ENCODE measurements at regions not wholly inside any gene's neighbourhood (a gene's known extent, or its start where the extent isn't known, plus 50 kb on each side); places are given as distances from the start of the nearest gene placed in this dataset.
"Not testable (repeated sequence)": the region's sequence is repeated elsewhere in the genome, so short reads cannot be mapped to it uniquely, and the experiment has no call there.

DNA sequence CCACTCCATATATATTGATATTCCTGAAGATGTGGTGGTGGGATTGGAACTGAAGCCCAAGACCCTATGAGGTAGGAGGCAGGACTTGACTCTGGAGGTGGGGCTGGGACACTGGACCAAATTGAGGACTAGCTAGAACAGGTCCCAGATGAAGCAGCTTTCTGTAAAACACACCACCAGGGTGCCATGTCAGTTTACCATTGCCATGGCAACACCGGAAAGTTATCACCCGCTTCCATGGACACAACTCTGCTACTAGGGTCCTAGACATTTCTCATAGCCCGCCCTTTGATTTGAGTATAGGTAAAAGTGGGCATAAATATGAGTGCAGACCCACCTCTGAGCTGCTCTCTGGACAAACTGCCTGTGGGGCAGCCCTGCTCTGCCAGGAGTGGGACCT is 490.5 kb upstream of the PFKP start:
- ATAC-seq (no peak), DNase-seq (no peak)
- Mint-ChIP-seq H3K9me3 (no peaks in the 10 kb centered on the region), H3K27me3 (ENCODE audit: low read depth) (peaks cover 9% of the 10 kb centered on the region), H3K36me3 (ENCODE audit: insufficient read depth) (no peaks in the 10 kb centered on the region), H3K4me3 (no peak overlapping the region), H3K4me1 (ENCODE audit: low read depth) (no peaks in the 10 kb centered on the region)

- no peaks in the 10 kb centered on the region for H3K4me1 Mint-ChIP-seq (ENCODE audit: low read depth)
- no peak overlapping the region for H3K4me3 Mint-ChIP-seq
- ATAC-seq (no peak), DNase-seq (no peak)
- H3K27me3 Mint-ChIP-seq (ENCODE audit: low read depth) = peaks cover 9% of the 10 kb centered on the region
- H3K36me3 Mint-ChIP-seq (ENCODE audit: insufficient read depth) = no peaks in the 10 kb centered on the region
- H3K9me3 Mint-ChIP-seq = no peaks in the 10 kb centered on the region
Observed at GRCh38 chr10:2575460-2575859, 491.9 kb upstream of the PFKP start.

GRCh38 chr10:2572611-2573010 is 494.7 kb upstream of the PFKP start:
- DNase-seq (no peak), ATAC-seq (no peak)
- H3K9me3 Mint-ChIP-seq = no peaks in the 10 kb centered on the region

GRCh38 chr10:2556883-2557282 is 510.5 kb upstream of the PFKP start:
- DNase-seq (no peak), ATAC-seq (no peak)
- Mint-ChIP-seq H3K4me1 (ENCODE audit: low read depth) (no peaks in the 10 kb centered on the region), H3K9me3 (no peaks in the 10 kb centered on the region), H3K27me3 (ENCODE audit: low read depth) (peaks cover 9% of the 10 kb centered on the region), H3K4me3 (no peak overlapping the region), H3K36me3 (ENCODE audit: insufficient read depth) (no peaks in the 10 kb centered on the region)

More at GRCh38 chr10:2572611-2573010, 494.7 kb upstream of the PFKP start:
- H3K27me3 Mint-ChIP-seq (ENCODE audit: low read depth) = peaks cover 2% of the 10 kb centered on the region
- H3K4me1 Mint-ChIP-seq (ENCODE audit: low read depth) = no peaks in the 10 kb centered on the region
- no peaks in the 10 kb centered on the region for H3K36me3 Mint-ChIP-seq (ENCODE audit: insufficient read depth)
- no peak overlapping the region for H3K4me3 Mint-ChIP-seq

DNA sequence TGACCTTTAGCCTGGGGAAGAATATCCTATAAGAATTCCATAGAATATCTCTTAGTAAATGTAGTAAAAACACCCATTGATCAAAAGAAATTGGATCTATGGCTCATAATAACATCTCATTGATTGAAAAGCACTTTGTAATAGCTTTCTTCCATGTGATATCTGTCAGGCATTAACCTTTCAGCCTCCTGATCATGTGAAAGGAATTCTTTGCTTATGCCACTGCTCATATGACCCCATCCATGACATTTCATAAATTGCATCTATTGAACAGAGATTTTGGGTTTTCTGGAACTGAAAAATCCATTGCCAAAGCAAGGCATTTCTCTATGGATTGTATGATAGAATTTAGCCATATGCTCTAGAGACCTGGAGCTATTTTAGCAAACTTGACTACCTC is 519.3 kb upstream of the PFKP start:
- H3K4me1 Mint-ChIP-seq (ENCODE audit: low read depth) = no peaks in the 10 kb centered on the region
- DNase-seq (no peak), ATAC-seq (no peak)
- H3K4me3 Mint-ChIP-seq = no peak overlapping the region
- peaks cover 7% of the 10 kb centered on the region for H3K27me3 Mint-ChIP-seq (ENCODE audit: low read depth)
- no peaks in the 10 kb centered on the region for H3K9me3 Mint-ChIP-seq
- H3K36me3 Mint-ChIP-seq (ENCODE audit: insufficient read depth) = no peaks in the 10 kb centered on the region

GRCh38 chr10:2547606-2548005 is 519.7 kb upstream of the PFKP start:
- no peaks in the 10 kb centered on the region for H3K4me1 Mint-ChIP-seq (ENCODE audit: low read depth)
- DNase-seq (no peak), ATAC-seq (no peak)
- no peaks in the 10 kb centered on the region for H3K9me3 Mint-ChIP-seq
- peaks cover 7% of the 10 kb centered on the region for H3K27me3 Mint-ChIP-seq (ENCODE audit: low read depth)
- H3K4me3 Mint-ChIP-seq = no peak overlapping the region
- no peaks in the 10 kb centered on the region for H3K36me3 Mint-ChIP-seq (ENCODE audit: insufficient read depth)

DNA sequence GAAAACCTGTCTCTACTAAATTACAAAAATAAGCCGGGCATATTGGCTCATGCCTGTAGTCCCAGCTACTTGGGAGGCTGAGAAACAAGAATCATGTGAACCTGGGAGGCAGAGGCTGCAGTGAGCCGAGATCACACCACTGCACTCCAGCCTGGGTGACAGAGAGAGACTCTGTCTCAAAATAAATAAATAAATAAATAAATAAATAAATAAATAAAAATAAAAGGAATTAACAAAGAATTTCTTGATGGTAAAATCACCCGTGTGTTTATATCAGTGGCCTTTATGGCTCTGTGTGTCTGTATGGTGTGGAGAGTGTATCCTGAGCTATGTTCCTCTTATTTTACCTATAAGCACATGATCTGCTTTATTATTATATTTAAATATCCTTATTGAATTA is 520.5 kb upstream of the PFKP start:
- not testable (repeated sequence) for ATAC-seq; DNase-seq; H3K4me1 Mint-ChIP-seq (ENCODE audit: low read depth); H3K9me3 Mint-ChIP-seq; H3K27me3 Mint-ChIP-seq (ENCODE audit: low read depth); H3K4me3 Mint-ChIP-seq; H3K36me3 Mint-ChIP-seq (ENCODE audit: insufficient read depth)

GRCh38 chr10:2543974-2544373 is 523.4 kb upstream of the PFKP start:
- no peak for ATAC-seq
- no peaks in the 10 kb centered on the region for H3K36me3 Mint-ChIP-seq (ENCODE audit: insufficient read depth)
- H3K27me3 Mint-ChIP-seq (ENCODE audit: low read depth) = peaks cover 4% of the 10 kb centered on the region
- no peak for DNase-seq
- H3K4me3 Mint-ChIP-seq = no peak overlapping the region
- no peaks in the 10 kb centered on the region for H3K9me3 Mint-ChIP-seq
- H3K4me1 Mint-ChIP-seq (ENCODE audit: low read depth) = peaks cover 9% of the 10 kb centered on the region

GRCh38 chr10:2543142-2543886 is 524.0 kb upstream of the PFKP start:
- H3K27me3 Mint-ChIP-seq (ENCODE audit: low read depth) = peaks cover 4% of the 10 kb centered on the region
- H3K4me3 Mint-ChIP-seq = no peak overlapping the region
- peaks cover 9% of the 10 kb centered on the region for H3K4me1 Mint-ChIP-seq (ENCODE audit: low read depth)
- no peaks in the 10 kb centered on the region for H3K36me3 Mint-ChIP-seq (ENCODE audit: insufficient read depth)
- no peak for DNase-seq
- ATAC-seq = peak in 1 of 2 donors; percentile 53
- no peaks in the 10 kb centered on the region for H3K9me3 Mint-ChIP-seq

GRCh38 chr10:2541176-2541575 is 526.2 kb upstream of the PFKP start:
- Mint-ChIP-seq H3K9me3 (no peaks in the 10 kb centered on the region), H3K36me3 (ENCODE audit: insufficient read depth) (no peaks in the 10 kb centered on the region), H3K4me3 (no peak overlapping the region), H3K4me1 (ENCODE audit: low read depth) (peaks cover 9% of the 10 kb centered on the region), H3K27me3 (ENCODE audit: low read depth) (peaks cover 4% of the 10 kb centered on the region)
- no peak for ATAC-seq
- DNase-seq = no peak

- Mint-ChIP-seq H3K27me3 (ENCODE audit: low read depth) (peaks cover 6% of the 10 kb centered on the region), H3K36me3 (ENCODE audit: insufficient read depth) (no peaks in the 10 kb centered on the region), H3K4me1 (ENCODE audit: low read depth) (no peaks in the 10 kb centered on the region), H3K4me3 (no peak overlapping the region), H3K9me3 (no peaks in the 10 kb centered on the region)
- no peak for ATAC-seq
- no peak for DNase-seq
Observed at GRCh38 chr10:2529945-2530344, 537.4 kb upstream of the PFKP start.

DNA sequence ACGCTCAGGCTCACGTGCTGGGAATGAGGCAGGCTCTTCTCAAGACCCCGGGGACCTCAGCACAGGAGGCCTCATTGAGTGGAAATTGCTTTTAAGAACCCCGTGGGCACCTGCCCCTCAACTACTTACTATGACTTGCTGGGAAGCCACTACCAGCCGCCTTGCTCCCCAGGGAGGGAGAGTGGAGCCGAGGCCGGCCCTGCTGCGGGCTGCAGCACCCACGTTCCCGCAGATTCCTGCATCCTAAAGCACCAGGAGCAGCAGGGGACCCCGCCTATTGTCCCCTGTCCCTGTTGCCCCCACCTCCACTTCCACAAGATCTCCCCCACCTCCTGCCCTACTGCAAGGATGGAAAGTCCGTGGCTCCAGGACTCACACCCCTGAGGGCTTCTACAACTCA is 541.6 kb upstream of the PFKP start:
- Mint-ChIP-seq H3K36me3 (ENCODE audit: insufficient read depth) (no peaks in the 10 kb centered on the region), H3K4me1 (ENCODE audit: low read depth) (no peaks in the 10 kb centered on the region), H3K9me3 (no peaks in the 10 kb centered on the region), H3K27me3 (ENCODE audit: low read depth) (peaks cover 2% of the 10 kb centered on the region), H3K4me3 (no peak overlapping the region)
- DNase-seq (no peak), ATAC-seq (no peak)

DNA sequence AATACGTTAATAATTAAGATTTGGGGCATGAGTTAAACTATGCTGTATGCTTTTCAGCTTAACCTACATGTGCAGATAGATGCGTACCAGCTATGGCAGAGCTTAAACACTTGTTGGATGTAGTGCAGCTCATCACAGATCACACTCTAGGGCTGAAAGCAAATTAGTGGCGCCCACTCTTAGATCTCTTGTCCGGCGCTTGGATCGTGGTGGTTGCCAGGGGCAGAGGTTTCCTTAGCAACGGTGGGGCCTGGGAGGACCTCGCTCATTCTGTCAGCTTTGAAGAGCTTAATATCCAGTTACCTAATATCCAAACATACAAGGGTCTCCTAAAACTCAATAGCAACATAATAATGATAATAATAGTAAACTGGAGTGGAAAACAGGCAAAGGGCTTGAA is 548.2 kb upstream of the PFKP start:
- ATAC-seq (no peak), DNase-seq (no peak)
- Mint-ChIP-seq H3K4me1 (ENCODE audit: low read depth) (no peaks in the 10 kb centered on the region), H3K27me3 (ENCODE audit: low read depth) (peaks cover 2% of the 10 kb centered on the region), H3K4me3 (no peak overlapping the region), H3K36me3 (ENCODE audit: insufficient read depth) (no peaks in the 10 kb centered on the region), H3K9me3 (no peaks in the 10 kb centered on the region)

- ATAC-seq (no peak), DNase-seq (no peak)
- Mint-ChIP-seq H3K4me1 (ENCODE audit: low read depth) (no peaks in the 10 kb centered on the region), H3K4me3 (no peak overlapping the region), H3K36me3 (ENCODE audit: insufficient read depth) (no peaks in the 10 kb centered on the region), H3K9me3 (peaks cover 5% of the 10 kb centered on the region), H3K27me3 (ENCODE audit: low read depth) (peaks cover 8% of the 10 kb centered on the region)
Observed at GRCh38 chr10:2509081-2509531, 558.2 kb upstream of the PFKP start.

- DNase-seq = not testable (repeated sequence)
Observed at GRCh38 chr10:2501366-2501940, 565.9 kb upstream of the PFKP start.

More at GRCh38 chr10:2501366-2501940, 565.9 kb upstream of the PFKP start:
- Mint-ChIP-seq H3K4me1 (ENCODE audit: low read depth) (peaks cover 15% of the 10 kb centered on the region), H3K4me3 (peak overlapping the region; percentile 71), H3K9me3 (peaks cover 19% of the 10 kb centered on the region)
- not testable (repeated sequence) for ATAC-seq; H3K27me3 Mint-ChIP-seq (ENCODE audit: low read depth); H3K36me3 Mint-ChIP-seq (ENCODE audit: insufficient read depth)

Measured in activated T-cell treated with anti-CD3 and anti-CD28 coated beads, Interleukin-2, amount 50 U/mL, for 4 hours (primary cell).